ENCODE measurements at regions not wholly inside any gene's neighbourhood (a gene's known extent, or its start where the extent isn't known, plus 50 kb on each side); places are given as distances from the start of the nearest gene placed in this dataset.

- DNase-seq (ENCODE audit: extremely low read depth in 1 of 2, low read depth in 1 of 2): no peak
Measured at GRCh38 chr17:68182011-68182306, 65.9 kb upstream of the AMZ2 start.

- peak in 1 of 2 donors; percentile 60 for DNase-seq (ENCODE audit: extremely low read depth in 1 of 2, low read depth in 1 of 2)
Measured at GRCh38 chr17:68182940-68183551, 64.8 kb upstream of the AMZ2 start.

- no peak for DNase-seq (ENCODE audit: extremely low read depth in 1 of 2, low read depth in 1 of 2)
Measured at GRCh38 chr17:68184141-68184571, 63.7 kb upstream of the AMZ2 start.

- no peak for DNase-seq (ENCODE audit: extremely low read depth in 1 of 2, low read depth in 1 of 2)
Measured at GRCh38 chr17:68184816-68185436, 62.9 kb upstream of the AMZ2 start.

GRCh38 chr17:68185820-68186219 lies 62.0 kb upstream of the AMZ2 start:
- no peak for DNase-seq (ENCODE audit: extremely low read depth in 1 of 2, low read depth in 1 of 2)

GRCh38 chr17:68190495-68190894 lies 57.3 kb upstream of the AMZ2 start:
- no peak for DNase-seq (ENCODE audit: extremely low read depth in 1 of 2, low read depth in 1 of 2)

- no peak for DNase-seq (ENCODE audit: extremely low read depth in 1 of 2, low read depth in 1 of 2)
Measured at GRCh38 chr17:68195667-68196393, 52.0 kb upstream of the AMZ2 start.

- DNase-seq (ENCODE audit: extremely low read depth in 1 of 2, low read depth in 1 of 2): no peak
Measured at GRCh38 chr17:68196394-68197090, 51.3 kb upstream of the AMZ2 start.

GRCh38 chr17:68197091-68197996 lies 50.5 kb upstream of the AMZ2 start:
- DNase-seq (ENCODE audit: extremely low read depth in 1 of 2, low read depth in 1 of 2): no peak

GRCh38 chr17:68197997-68198930 lies 49.6 kb upstream of the AMZ2 start:
- DNase-seq (ENCODE audit: extremely low read depth in 1 of 2, low read depth in 1 of 2): no peak
